Neural progenitor cell (in vitro differentiated cells): ENCODE measurements at regions not wholly inside any gene's neighbourhood (a gene's known extent, or its start where the extent isn't known, plus 50 kb on each side); places are given as distances from the start of the nearest gene placed in this dataset.

ENCODE experiments used
- CTCF ChIP-seq: fragments of 200-600 bp; sonication (generic); IDR thresholded peaks from 2 replicates; pipeline ENCODE4 v1.5.1; 2017; ENCODE audit warnings: antibody characterized with exemption, mild to moderate bottlenecking
- EZH2 ChIP-seq: fragments of 200-600 bp; sonication (generic); IDR thresholded peaks from 2 replicates; pipeline ENCODE4 v1.6.1; 2017; ENCODE audit warnings: antibody characterized with exemption, mild to moderate bottlenecking, moderate library complexity
- EZH2phosphoT487 ChIP-seq: fragments of 200-600 bp; sonication (generic); IDR thresholded peaks from 2 replicates; pipeline ENCODE4 v1.6.1; 2017; ENCODE audit warnings: antibody characterized with exemption

GRCh38 chr3:83498361-83499016 is 1460.3 kb upstream of the CADM2 start:
- TF ChIP-seq CTCF (no peak), EZH2 (no peak), EZH2phosphoT487 (no peak)
